Activated naive CD8-positive, alpha-beta T cell treated with anti-CD3 and anti-CD28 coated beads, Interleukin-2, amount 10 ng/mL, durations not matched to agents 7 days and 5 days (primary cell): ENCODE measurements at regions not wholly inside any gene's neighbourhood (a gene's known extent, or its start where the extent isn't known, plus 50 kb on each side); places are given as distances from the start of the nearest gene placed in this dataset.

Source experiments
- ATAC-seq: fragments of 150-1000 bp; cut with Tn5 transposase; one replicate; pipeline ENCODE4 v1.10.0; 2021; ENCODE audit warnings: low read depth, moderate library complexity
- POLR2A ChIA-PET: fragments of 350-600 bp; sonication (Branson Sonifier 250); formaldehyde crosslinking; loops from one replicate; lab custom pipeline; 2021; ENCODE audit warnings: antibody characterized with exemption; lab: Charles Lee
- DNase-seq: peaks from one replicate; pipeline ENCODE4 v3.0.0; 2021
- H3K27ac Mint-ChIP-seq: one replicate; pipeline ENCODE4 v1.8.0; 2022; ENCODE audit warnings: mild to moderate bottlenecking, mixed read lengths
- H3K27me3 Mint-ChIP-seq: one replicate; pipeline ENCODE4 v1.8.0; 2022; ENCODE audit warnings: mild to moderate bottlenecking, moderate library complexity, mixed read lengths
- H3K36me3 Mint-ChIP-seq: one replicate; pipeline ENCODE4 v1.8.0; 2021; ENCODE audit warnings: mild to moderate bottlenecking, mixed read lengths
- H3K4me1 Mint-ChIP-seq: one replicate; pipeline ENCODE4 v1.8.0; 2021; ENCODE audit warnings: mixed read lengths
- H3K4me3 Mint-ChIP-seq: one replicate; pipeline ENCODE4 v1.8.0; 2022; ENCODE audit warnings: mild to moderate bottlenecking, moderate library complexity, mixed read lengths
- H3K9me3 Mint-ChIP-seq: one replicate; pipeline ENCODE4 v1.8.0; 2021; ENCODE audit warnings: mixed read lengths

DNA sequence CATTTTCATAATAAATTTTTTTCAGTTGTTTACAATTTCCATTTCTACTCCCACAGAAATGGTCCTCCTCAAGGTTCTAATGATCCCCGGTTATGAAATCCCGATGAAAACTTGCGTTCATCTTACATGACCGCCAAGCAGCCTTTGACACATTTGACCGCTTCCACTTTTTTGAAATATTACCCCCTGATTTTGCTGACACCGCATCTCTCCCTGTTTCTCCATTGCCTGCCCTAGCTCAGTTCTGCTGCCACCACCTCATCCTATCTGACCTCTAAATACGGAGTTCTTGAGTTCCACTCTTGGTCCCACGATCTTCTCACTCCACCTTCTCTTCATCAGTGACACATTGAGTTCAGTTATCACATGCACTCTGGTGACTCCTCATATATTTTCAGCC is 74.1 kb downstream of the SLC35B3 start:
- H3K4me3 Mint-ChIP-seq: no peak overlapping the region
- H3K27ac Mint-ChIP-seq: no peak overlapping the region
- H3K27me3 Mint-ChIP-seq: no peaks in the 10 kb centered on the region
- no peaks in the 10 kb centered on the region for H3K36me3 Mint-ChIP-seq
- no peaks in the 10 kb centered on the region for H3K9me3 Mint-ChIP-seq
- no peak for ATAC-seq
- POLR2A ChIA-PET: no interaction called here
- no peaks in the 10 kb centered on the region for H3K4me1 Mint-ChIP-seq
- DNase-seq: no peak

DNA sequence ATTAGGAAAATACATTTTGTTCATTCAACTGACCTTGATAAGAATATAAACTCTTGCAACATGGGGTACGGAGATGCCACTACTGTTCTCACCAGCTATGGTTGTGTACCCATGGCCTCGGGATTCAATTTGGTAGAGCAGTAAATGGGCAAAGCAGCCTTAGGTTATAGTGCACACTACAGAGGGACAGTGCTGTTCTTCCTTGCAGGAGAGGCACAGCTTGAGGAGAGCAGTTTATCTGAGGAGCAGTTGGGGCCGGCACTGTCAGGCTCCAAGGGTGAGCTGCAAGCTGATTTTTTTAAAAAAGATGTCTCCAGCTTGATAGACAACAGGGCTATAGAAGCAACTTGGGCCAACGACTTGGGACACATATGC is 82.4 kb downstream of the SLC35B3 start:
- DNase-seq: no peak
- H3K4me3 Mint-ChIP-seq: no peak overlapping the region
- no peaks in the 10 kb centered on the region for H3K27me3 Mint-ChIP-seq
- POLR2A ChIA-PET: no interaction called here
- H3K27ac Mint-ChIP-seq: no peak overlapping the region
- no peak for ATAC-seq
- peaks cover 4% of the 10 kb centered on the region for H3K9me3 Mint-ChIP-seq
- H3K36me3 Mint-ChIP-seq: no peaks in the 10 kb centered on the region
- no peaks in the 10 kb centered on the region for H3K4me1 Mint-ChIP-seq

DNA sequence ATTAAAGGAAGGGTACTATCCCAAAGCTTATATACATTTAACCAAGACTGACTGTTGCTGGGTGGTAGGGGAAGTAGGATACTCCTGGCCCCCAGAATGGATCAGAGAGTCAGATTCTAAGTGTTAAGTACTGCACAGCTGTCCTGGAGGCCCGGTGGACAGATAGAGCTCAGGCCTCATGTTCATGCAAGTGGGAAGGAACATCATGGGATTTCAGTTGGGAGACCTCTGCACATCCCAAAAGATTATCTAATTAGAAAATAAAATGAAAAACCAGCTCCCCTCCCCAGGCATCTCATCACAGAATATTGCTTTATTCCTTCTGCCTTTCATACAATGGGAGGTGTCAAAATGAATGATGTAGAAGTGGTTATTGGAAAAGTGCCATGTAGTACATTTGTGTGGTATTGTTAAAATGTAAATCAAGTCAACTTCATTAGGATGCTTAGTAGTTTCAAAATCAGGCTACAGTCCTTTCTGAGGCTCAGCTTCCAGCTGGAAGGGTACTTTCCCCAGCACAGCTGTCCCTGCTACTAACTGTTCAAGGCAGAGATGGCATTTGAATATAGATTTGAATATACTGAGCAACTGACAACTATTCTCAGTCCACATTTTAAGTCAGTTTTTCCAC is 82.9 kb downstream of the SLC35B3 start:
- ATAC-seq: no peak
- Mint-ChIP-seq H3K27me3 (no peaks in the 10 kb centered on the region), H3K36me3 (no peaks in the 10 kb centered on the region), H3K27ac (no peak overlapping the region), H3K9me3 (peaks cover 4% of the 10 kb centered on the region), H3K4me3 (no peak overlapping the region), H3K4me1 (no peaks in the 10 kb centered on the region)
- no peak for DNase-seq
- POLR2A ChIA-PET: no interaction called here

DNA sequence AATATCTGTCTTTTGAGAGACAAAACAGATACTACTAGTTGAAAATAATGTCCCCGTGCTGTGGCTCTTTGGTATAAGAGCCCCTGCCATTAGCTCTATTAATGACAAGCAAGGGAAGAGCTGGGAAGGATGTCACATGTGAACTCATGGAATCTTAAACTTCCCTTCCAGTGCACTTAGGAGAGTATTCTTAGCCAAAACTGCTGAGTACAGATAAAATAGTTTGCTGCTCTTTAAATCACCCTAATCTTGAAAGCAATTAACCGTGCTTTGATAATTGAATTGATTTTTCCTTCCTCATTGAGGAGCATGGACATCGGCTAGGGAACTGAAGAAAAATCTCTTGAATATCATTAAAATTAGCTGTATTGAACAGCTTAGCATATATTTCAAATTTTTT is 91.7 kb downstream of the SLC35B3 start:
- H3K4me3 Mint-ChIP-seq: no peak overlapping the region
- POLR2A ChIA-PET: no interaction called here
- H3K4me1 Mint-ChIP-seq: peaks cover 2% of the 10 kb centered on the region
- DNase-seq (no peak), ATAC-seq (no peak)
- no peaks in the 10 kb centered on the region for H3K36me3 Mint-ChIP-seq
- peaks cover 3% of the 10 kb centered on the region for H3K9me3 Mint-ChIP-seq
- no peak overlapping the region for H3K27ac Mint-ChIP-seq
- H3K27me3 Mint-ChIP-seq: no peaks in the 10 kb centered on the region

DNA sequence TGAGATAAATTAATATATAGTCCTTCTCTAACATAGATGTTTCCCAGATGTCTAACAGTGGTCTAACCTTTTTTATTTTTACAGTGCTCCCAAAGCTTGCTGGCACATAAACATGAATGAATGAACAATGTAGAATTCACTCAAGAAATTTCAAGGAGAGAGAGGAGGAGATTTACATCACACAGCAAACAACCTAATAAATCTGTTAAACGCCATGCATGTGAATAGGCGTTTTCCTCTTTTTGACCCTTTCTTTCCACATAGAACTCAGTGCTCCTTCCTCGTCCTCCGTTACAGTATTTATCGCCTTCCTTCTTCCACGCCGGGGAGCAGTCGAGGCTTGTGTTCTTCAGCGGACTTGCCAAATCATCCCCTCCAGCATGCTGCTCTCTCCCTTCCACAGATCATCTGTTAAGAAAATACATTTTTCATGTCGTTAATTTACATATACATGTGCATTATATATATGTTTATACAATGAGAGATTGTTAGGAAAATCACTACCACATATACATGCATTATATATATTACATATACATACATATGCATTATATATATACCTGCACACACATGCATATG is 93.0 kb downstream of the SLC35B3 start:
- no peak for DNase-seq
- no peaks in the 10 kb centered on the region for H3K27me3 Mint-ChIP-seq
- peaks cover 2% of the 10 kb centered on the region for H3K4me1 Mint-ChIP-seq
- peaks cover 3% of the 10 kb centered on the region for H3K9me3 Mint-ChIP-seq
- H3K4me3 Mint-ChIP-seq: no peak overlapping the region
- no peak overlapping the region for H3K27ac Mint-ChIP-seq
- POLR2A ChIA-PET: no interaction called here
- no peak for ATAC-seq
- no peaks in the 10 kb centered on the region for H3K36me3 Mint-ChIP-seq

DNA sequence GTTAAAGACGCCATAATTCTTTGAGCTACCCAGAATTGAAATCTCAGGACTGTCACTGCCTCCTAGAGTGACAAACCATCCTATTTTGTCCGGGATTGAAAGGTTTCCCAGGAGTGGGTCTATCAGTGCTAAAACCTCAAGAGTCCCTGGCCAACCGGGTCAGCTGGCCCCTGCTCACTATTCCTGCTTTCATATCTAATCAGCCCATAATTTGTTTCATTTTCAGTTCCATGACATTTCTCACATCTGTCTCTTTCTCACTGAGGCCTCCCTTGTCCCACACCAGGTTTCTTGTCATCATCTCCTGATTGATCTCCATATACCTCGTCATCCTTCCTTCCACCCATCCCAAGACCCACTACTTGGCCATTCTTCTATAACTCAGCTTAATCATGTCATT is 98.2 kb downstream of the SLC35B3 start:
- H3K4me3 Mint-ChIP-seq: no peak overlapping the region
- H3K27me3 Mint-ChIP-seq: no peaks in the 10 kb centered on the region
- H3K9me3 Mint-ChIP-seq: no peaks in the 10 kb centered on the region
- H3K27ac Mint-ChIP-seq: no peak overlapping the region
- no peaks in the 10 kb centered on the region for H3K36me3 Mint-ChIP-seq
- H3K4me1 Mint-ChIP-seq: no peaks in the 10 kb centered on the region
- no peak for DNase-seq
- POLR2A ChIA-PET: no interaction called here
- no peak for ATAC-seq

DNA sequence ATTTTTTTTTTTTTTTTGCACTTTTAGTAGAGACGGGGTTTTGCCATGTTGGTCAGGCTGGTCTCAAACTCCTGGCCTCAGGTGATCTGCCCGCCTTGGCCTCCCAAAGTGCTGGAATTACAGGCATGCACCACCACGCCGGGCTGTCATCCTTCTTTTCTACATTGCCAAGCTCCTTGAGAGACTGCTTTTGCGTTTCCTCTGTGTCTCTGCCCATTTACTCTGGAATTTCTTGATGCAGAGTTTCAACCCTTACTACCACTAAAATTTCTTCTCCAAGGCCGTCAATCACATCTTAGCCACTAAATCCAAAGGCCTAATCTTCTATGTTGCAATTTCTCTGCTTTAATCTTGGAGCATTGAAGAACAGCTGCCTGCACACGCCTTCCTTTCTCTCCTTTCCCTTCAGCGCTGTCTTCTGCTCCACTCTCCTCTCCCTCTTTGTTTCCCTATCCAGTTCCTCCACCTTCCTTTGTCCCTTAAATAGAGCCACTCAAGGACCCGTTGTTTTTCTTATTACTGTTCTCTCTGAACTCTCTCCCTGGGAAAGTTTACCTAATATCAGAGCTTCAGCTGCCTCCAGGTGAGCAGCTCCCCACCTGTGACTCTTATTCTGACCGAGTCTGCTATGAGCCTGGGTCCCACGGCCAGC is 98.8 kb downstream of the SLC35B3 start:
- Mint-ChIP-seq H3K9me3 (no peaks in the 10 kb centered on the region), H3K4me1 (no peaks in the 10 kb centered on the region), H3K36me3 (no peaks in the 10 kb centered on the region), H3K27ac (no peak overlapping the region), H3K4me3 (no peak overlapping the region), H3K27me3 (no peaks in the 10 kb centered on the region)
- no peak for DNase-seq
- ATAC-seq: no peak
- POLR2A ChIA-PET: interaction anchor here (0.7 kb wide), 1 partner anchor 29 kb away, joined by 3 read pairs; no protein-coding TSS in a partner anchor

DNA sequence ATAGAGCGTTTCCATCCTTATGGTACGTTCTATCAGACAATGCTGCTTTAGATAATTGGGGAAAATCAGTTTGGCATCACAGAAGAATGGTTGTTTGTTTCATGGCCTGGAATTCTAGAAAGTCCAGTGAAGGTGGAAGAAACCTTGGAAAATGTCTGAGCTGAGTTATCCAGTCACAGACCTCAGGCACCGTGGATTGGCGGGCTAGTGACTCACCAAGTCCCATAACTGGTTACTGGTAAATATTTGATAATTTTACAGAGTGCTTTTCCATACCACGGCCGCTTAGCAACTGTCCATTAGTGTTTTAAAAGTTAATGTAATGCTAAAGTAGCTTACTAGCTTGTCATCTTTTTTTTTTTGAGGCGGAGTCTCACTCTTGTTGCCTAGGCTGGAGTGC is 99.4 kb downstream of the SLC35B3 start:
- H3K27me3 Mint-ChIP-seq: no peaks in the 10 kb centered on the region
- H3K4me1 Mint-ChIP-seq: no peaks in the 10 kb centered on the region
- no peak for DNase-seq
- H3K27ac Mint-ChIP-seq: no peak overlapping the region
- POLR2A ChIA-PET: interaction anchor here (0.7 kb wide), 1 partner anchor 30 kb away, joined by 3 read pairs; no protein-coding TSS in a partner anchor
- H3K9me3 Mint-ChIP-seq: no peaks in the 10 kb centered on the region
- H3K36me3 Mint-ChIP-seq: no peaks in the 10 kb centered on the region
- ATAC-seq: no peak
- no peak overlapping the region for H3K4me3 Mint-ChIP-seq

DNA sequence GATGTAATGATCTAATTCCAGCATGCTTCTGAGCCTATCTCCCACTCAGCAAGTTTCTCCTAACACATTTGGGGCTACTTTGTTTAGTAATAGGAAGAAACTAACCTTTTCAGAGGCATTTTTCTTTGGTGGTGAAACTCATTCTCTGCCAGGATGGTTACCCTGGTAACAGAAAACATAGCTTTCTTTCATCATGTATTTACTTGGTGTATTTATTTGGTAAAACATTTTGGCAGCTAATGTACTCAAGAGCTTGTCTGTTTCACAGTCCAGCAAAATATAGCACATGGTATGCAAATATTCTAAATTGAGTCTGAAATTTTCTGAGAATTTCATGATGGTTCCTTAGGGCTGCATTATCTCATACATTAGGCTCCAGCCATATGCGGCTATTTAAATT is 100.0 kb downstream of the SLC35B3 start:
- DNase-seq: no peak
- ATAC-seq: no peak
- H3K27ac Mint-ChIP-seq: no peak overlapping the region
- H3K9me3 Mint-ChIP-seq: no peaks in the 10 kb centered on the region
- POLR2A ChIA-PET: no interaction called here
- no peaks in the 10 kb centered on the region for H3K27me3 Mint-ChIP-seq
- H3K4me3 Mint-ChIP-seq: no peak overlapping the region
- no peaks in the 10 kb centered on the region for H3K4me1 Mint-ChIP-seq
- no peaks in the 10 kb centered on the region for H3K36me3 Mint-ChIP-seq

DNA sequence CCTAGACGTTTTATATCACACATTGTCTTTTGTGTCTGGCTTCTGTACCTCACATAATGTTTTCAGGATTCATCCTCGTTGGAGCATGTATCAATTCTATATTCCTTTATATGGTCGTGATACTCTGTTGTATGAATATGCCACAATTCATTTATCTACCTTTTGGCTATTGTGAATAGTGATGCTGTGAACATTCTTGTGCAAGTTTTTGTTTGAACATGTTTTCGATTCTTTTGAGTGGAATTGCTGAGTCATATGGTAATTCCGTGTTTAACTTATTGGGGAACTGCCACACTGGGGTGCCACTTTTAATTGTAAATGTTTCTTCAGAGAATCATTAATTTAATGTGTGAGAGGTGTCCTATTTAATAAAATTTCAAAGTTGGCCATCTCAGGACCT is 101.2 kb downstream of the SLC35B3 start:
- no peak for ATAC-seq
- Mint-ChIP-seq H3K4me1 (no peaks in the 10 kb centered on the region), H3K36me3 (no peaks in the 10 kb centered on the region), H3K27ac (no peak overlapping the region), H3K4me3 (no peak overlapping the region), H3K27me3 (no peaks in the 10 kb centered on the region), H3K9me3 (no peaks in the 10 kb centered on the region)
- DNase-seq: no peak
- POLR2A ChIA-PET: no interaction called here

DNA sequence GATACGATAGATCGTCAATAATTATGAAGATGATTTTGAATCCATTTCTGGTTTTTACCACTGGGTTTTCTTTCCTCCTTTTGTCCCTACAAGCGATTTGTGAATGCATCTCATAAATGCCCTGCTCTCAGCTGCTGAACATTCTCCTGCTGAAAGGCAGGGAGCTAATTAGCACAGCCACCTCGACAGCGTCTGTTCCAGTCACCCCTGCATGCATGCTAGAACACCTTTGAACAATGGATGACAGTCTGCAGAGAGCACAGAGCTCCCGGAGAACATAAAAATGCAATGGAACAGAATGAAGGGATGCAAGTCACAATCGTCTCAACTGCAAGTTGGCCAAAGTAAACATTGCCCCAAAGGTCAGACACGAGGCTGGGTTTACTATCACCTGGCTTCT is 105.8 kb downstream of the SLC35B3 start:
- DNase-seq: no peak
- Mint-ChIP-seq H3K9me3 (no peaks in the 10 kb centered on the region), H3K4me1 (no peaks in the 10 kb centered on the region), H3K36me3 (no peaks in the 10 kb centered on the region), H3K27me3 (no peaks in the 10 kb centered on the region), H3K4me3 (no peak overlapping the region), H3K27ac (no peak overlapping the region)
- ATAC-seq: no peak
- POLR2A ChIA-PET: no interaction called here

DNA sequence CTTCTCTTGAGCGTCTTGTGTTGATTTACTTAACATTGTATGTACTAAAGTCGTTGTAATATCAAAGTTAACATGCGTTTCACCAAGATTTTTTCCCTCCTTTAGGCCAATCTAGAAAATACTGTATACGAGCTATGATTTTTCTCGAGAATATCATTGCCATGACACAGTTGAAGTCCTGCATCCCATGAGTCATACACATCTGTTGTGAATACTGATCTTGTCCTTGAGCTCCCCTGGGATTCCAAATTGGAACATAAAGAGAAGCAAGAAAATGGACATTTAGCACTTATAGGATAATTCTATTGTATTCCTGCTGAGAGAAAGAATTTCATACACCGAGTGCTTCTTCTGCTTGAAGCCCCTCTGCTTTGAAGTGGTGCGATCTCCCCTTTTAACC is 109.6 kb downstream of the SLC35B3 start:
- DNase-seq (no peak), ATAC-seq (no peak)
- Mint-ChIP-seq H3K4me1 (no peaks in the 10 kb centered on the region), H3K4me3 (no peak overlapping the region), H3K27ac (no peak overlapping the region), H3K9me3 (no peaks in the 10 kb centered on the region), H3K36me3 (no peaks in the 10 kb centered on the region), H3K27me3 (peaks cover 2% of the 10 kb centered on the region)
- POLR2A ChIA-PET: no interaction called here

DNA sequence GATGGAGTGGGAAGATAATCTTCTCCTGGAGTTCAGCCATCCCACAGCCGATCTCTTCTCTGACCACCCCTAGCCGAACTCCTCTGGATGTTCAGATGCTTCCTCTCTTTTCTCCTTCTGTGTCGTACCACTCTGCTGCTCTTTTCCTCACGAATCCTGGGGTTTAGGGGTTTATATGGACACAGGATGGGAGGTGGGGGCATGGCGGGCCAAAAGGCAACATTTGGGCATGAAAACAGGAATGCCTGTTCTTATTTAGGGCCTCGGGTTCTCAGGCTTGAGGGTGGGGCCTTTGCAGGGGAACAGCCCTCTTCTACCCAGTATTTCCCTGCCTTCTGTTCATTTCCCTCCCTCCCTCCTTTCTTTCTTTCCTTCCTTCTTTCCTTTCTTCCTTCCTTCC is 112.7 kb downstream of the SLC35B3 start:
- Mint-ChIP-seq H3K4me3 (no peak overlapping the region), H3K4me1 (no peaks in the 10 kb centered on the region), H3K27ac (no peak overlapping the region), H3K9me3 (no peaks in the 10 kb centered on the region), H3K36me3 (no peaks in the 10 kb centered on the region), H3K27me3 (peaks cover 2% of the 10 kb centered on the region)
- no peak for ATAC-seq
- DNase-seq: no peak
- POLR2A ChIA-PET: interaction anchor here (0.6 kb wide), 1 partner anchor 105 kb away, joined by 3 read pairs; no protein-coding TSS in a partner anchor

DNA sequence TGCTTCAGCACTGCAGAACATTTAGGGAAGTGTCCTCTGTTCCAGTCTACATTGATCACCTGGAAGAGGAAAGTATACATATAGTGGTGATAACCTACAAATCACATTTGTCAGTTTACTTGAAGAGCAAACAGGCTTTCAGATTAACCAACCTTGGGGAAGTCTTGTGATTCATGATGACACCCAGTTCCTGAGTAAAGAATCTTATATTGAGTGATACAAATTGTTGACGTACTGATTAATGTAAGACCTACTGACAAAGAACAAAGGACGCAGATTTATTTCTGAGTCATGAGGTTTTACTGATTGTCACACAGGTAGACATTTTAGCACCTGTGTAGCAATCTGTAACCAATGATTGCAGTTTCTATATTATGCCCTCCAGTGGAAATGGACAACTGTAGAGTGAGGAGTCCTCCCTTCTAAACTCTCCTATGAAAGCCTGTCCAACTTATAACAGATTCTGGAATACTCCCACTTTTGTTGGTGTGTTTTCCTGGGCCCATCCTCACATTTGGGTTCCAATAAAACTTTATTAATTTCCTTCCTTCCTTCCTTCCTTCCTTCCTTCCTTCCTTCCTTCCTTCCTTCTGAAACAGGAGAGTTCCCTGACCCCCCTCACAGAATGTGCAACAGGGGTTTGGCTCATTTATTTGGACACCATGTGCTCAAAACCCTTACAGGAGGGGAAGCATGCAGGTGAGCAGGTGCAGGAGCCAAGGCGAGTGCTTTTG is 113.5 kb downstream of the SLC35B3 start:
- no peaks in the 10 kb centered on the region for H3K4me1 Mint-ChIP-seq
- H3K27ac Mint-ChIP-seq: no peak overlapping the region
- no peaks in the 10 kb centered on the region for H3K9me3 Mint-ChIP-seq
- POLR2A ChIA-PET: no interaction called here
- H3K36me3 Mint-ChIP-seq: no peaks in the 10 kb centered on the region
- peaks cover 2% of the 10 kb centered on the region for H3K27me3 Mint-ChIP-seq
- no peak overlapping the region for H3K4me3 Mint-ChIP-seq
- ATAC-seq (no peak), DNase-seq (no peak)
